K562 (cell line): ENCODE measurements at regions not wholly inside any gene's neighbourhood (a gene's known extent, or its start where the extent isn't known, plus 50 kb on each side); places are given as distances from the start of the nearest gene placed in this dataset.

Experiments
- ATAC-seq: fragments of 200-7000 bp; cut with Tn5 transposase; 3 replicates; pipeline ENCODE4 v1.9.1; 2020; ENCODE audit warnings: moderate library complexity
- BruUV-seq: library from RNA; stranded (reverse); fragments of 400-500 nt; replicated peaks from 2 replicates; lab custom pipeline; 2021; lab: Mats Ljungman, UMichigan
- CTCF ChIA-PET: fragments of 300-600 bp; formaldehyde crosslinking; extraction: SDS; loops from one replicate; lab custom pipeline; 2021; ENCODE audit warnings: low intra/inter-chr PET ratio; lab: Yijun Ruan, JAX
- POLR2A ChIA-PET: fragments of 300-600, 350-650 bp; sonication (Branson Sonifier 250); formaldehyde crosslinking; extraction: SDS; loops from one replicate; lab custom pipeline; 2021; ENCODE audit warnings: antibody characterized with exemption, inconsistent platforms; lab: Yijun Ruan, JAX
- DNase-seq, 4 experiments: peaks; one replicate each; pipeline versions ENCODE4 v3.0.0 to v3.0.0-alpha.2; 2011 to 2018; ENCODE audit warnings: low spot score in 3 of 4, mixed read lengths in 3 of 4; ENCODE audit errors: extremely low read depth in 1 of 4
- FAIRE-seq: peaks from 2 replicates; lab custom pipeline; 2011; peaks lifted over from hg19 to GRCh38; lab: Jason Lieb, UNC
- H2AFZ ChIP-seq: 2 replicates; pipeline ENCODE4 v1.6.0; 2011; ENCODE audit warnings: low read depth, low read length, control low read depth, inconsistent platforms
- H3K27ac ChIP-seq: fragments of 200-600 bp; 3 replicates; pipeline ENCODE4 v1.8.0; 2011; ENCODE audit warnings: low read depth, mild to moderate bottlenecking, control low read depth, inconsistent platforms, low read length, moderate library complexity, mixed read lengths; ENCODE audit errors: extremely low read depth
- H3K27me3 ChIP-seq, 2 experiments: fragments of 300-600 bp in 1 of 2; 2 replicates in 1 of 2; 3 replicates in 1 of 2; pipeline versions ENCODE4 v1.6.0 to v1.8.0; 2011; ENCODE audit warnings: inconsistent platforms in 2 of 2, low read length in 2 of 2, mild to moderate bottlenecking in 1 of 2, mixed read lengths in 1 of 2, moderate library complexity in 1 of 2; ENCODE audit not compliant: control insufficient read depth in 2 of 2, insufficient read depth in 2 of 2
- H3K36me3 ChIP-seq: fragments of 300-600 bp; 3 replicates; pipeline ENCODE4 v1.8.0; 2011; ENCODE audit warnings: mild to moderate bottlenecking, low read length, inconsistent platforms; ENCODE audit not compliant: control insufficient read depth, insufficient read depth
- H3K4me1 ChIP-seq, 2 experiments: fragments of 200-600 bp in 1 of 2; replicated peaks in 1 of 2; 2 replicates in 1 of 2; 3 replicates in 1 of 2; pipeline versions ENCODE4 v1.5.1 to v1.8.0; 2011; ENCODE audit warnings: inconsistent platforms in 2 of 2, low read length in 2 of 2, mild to moderate bottlenecking in 1 of 2, mixed read lengths in 1 of 2, moderate library complexity in 1 of 2; ENCODE audit not compliant: control insufficient read depth in 2 of 2, insufficient read depth in 2 of 2
- H3K4me2 ChIP-seq: 2 replicates; pipeline ENCODE4 v1.6.1; 2011; ENCODE audit warnings: low read length, control low read depth, inconsistent platforms, mixed read lengths; ENCODE audit not compliant: insufficient read depth
- H3K4me3 ChIP-seq: fragments of 200-600 bp; sonication (generic), shearing (Covaris generic); 2 replicates; pipeline ENCODE4 v1.5.1; 2016; ENCODE audit warnings: control low read depth, inconsistent platforms
- H3K79me2 ChIP-seq: fragments of 200-600 bp; 3 replicates; pipeline ENCODE4 v1.8.0; 2011; ENCODE audit warnings: low read length, inconsistent platforms; ENCODE audit not compliant: control insufficient read depth, insufficient read depth
- H3K9ac ChIP-seq, 2 experiments: 2 replicates each; pipeline versions ENCODE4 v1.6.0 to v1.6.1; 2011; ENCODE audit warnings: low read depth in 2 of 2, low read length in 2 of 2, control low read depth in 1 of 2, inconsistent platforms in 1 of 2, mild to moderate bottlenecking in 1 of 2, mixed read lengths in 1 of 2; ENCODE audit not compliant: insufficient read depth in 1 of 2
- H3K9me1 ChIP-seq: one replicate; pipeline ENCODE4 v1.6.0; 2011; ENCODE audit warnings: inconsistent platforms, mild to moderate bottlenecking, low read length, moderate library complexity; ENCODE audit not compliant: control insufficient read depth, insufficient read depth
- H3K9me3 ChIP-seq: replicated peaks from 2 replicates; pipeline ENCODE4 v1.5.1; 2011; ENCODE audit warnings: low read depth, low read length, inconsistent platforms; ENCODE audit not compliant: control insufficient read depth, insufficient read depth
- H4K20me1 ChIP-seq: replicated peaks from 2 replicates; pipeline ENCODE4 v1.6.1; 2011; ENCODE audit warnings: low read length, inconsistent platforms, mixed read lengths; ENCODE audit not compliant: control insufficient read depth, insufficient read depth
- CHCHD3 ChIP-seq: fragments of 250-450 bp; sonication (Bioruptor Pico); IDR thresholded peaks from 2 replicates; pipeline ENCODE4 v2.1.2; 2022; ENCODE audit warnings: mild to moderate bottlenecking
- CHD4 ChIP-seq: fragments of 200-600 bp; sonication (generic); IDR thresholded peaks from 3 replicates; pipeline ENCODE4 v1.6.1; 2012; ENCODE audit warnings: low read depth, mild to moderate bottlenecking, mixed read lengths, low read length, inconsistent platforms; ENCODE audit not compliant: insufficient read depth, insufficient replicate concordance, poor library complexity, severe bottlenecking
- CTBP1 ChIP-seq: fragments of 450-650 bp; IDR thresholded peaks from 2 replicates; pipeline ENCODE4 v1.6.1; 2016; ENCODE audit warnings: borderline replicate concordance
- HDAC1 ChIP-seq, 2 experiments: fragments of 450-650 bp; IDR thresholded peaks; 2 replicates each; pipeline ENCODE4 v1.6.1; 2016 to 2017; ENCODE audit warnings: inconsistent platforms in 1 of 2, mild to moderate bottlenecking in 1 of 2, moderate library complexity in 1 of 2
- HDGF ChIP-seq: fragments of 450-650 bp; IDR thresholded peaks from 2 replicates; pipeline ENCODE4 v1.6.1; 2016
- HSF4 ChIP-seq: fragments of 250-450 bp; sonication (Bioruptor Pico); IDR thresholded peaks from 2 replicates; pipeline ENCODE4 v2.1.2; 2022; ENCODE audit warnings: mild to moderate bottlenecking, moderate library complexity, borderline replicate concordance
- MIER1 ChIP-seq: fragments of 450-650 bp; IDR thresholded peaks from 2 replicates; pipeline ENCODE4 v1.6.1; 2016; ENCODE audit warnings: antibody characterized with exemption, mild to moderate bottlenecking, low read depth
- NFXL1 ChIP-seq: fragments of 450-650 bp; formaldehyde crosslinking; IDR thresholded peaks from 2 replicates; pipeline ENCODE4 v1.4.0; 2021; ENCODE audit warnings: mild to moderate bottlenecking
- PML ChIP-seq: IDR thresholded peaks from 2 replicates; pipeline ENCODE4 v1.6.1; 2012; ENCODE audit warnings: low read length, inconsistent platforms
- SMARCA5 ChIP-seq: fragments of 450-650 bp; IDR thresholded peaks from 2 replicates; pipeline ENCODE4 v1.6.1; 2016
- SRSF3 ChIP-seq: fragments of 200-400 bp; formaldehyde crosslinking; IDR thresholded peaks from 2 replicates; pipeline ENCODE4 v1.6.1; 2016; ENCODE audit warnings: mild to moderate bottlenecking, low read length, moderate library complexity; ENCODE audit not compliant: insufficient read depth
- UBTF ChIP-seq, 2 experiments: IDR thresholded peaks; 2 replicates each; pipeline ENCODE4 v1.6.1; 2012; ENCODE audit warnings: improper control_type of control experiment in 2 of 2, low read depth in 2 of 2, low read length in 2 of 2, borderline replicate concordance in 1 of 2
- ZKSCAN3 ChIP-seq: fragments of 250-450 bp; sonication (Bioruptor Pico); IDR thresholded peaks from 2 replicates; pipeline ENCODE4 v1.4.0; 2020
- ZNF511 ChIP-seq: sonication (generic); formaldehyde crosslinking; IDR thresholded peaks from 2 replicates; pipeline ENCODE4 v1.8.0; 2022; ENCODE audit warnings: mild to moderate bottlenecking, missing genetic modification reagents
- WGBS: fragments of 100-300 bp; shearing (Covaris generic); methylation state at CpG from one replicate; pipeline ENCODE4 v1.1.6; 2016; ENCODE audit warnings: low coverage, mixed read lengths; ENCODE audit not compliant: insufficient coverage; ENCODE audit errors: missing lambda C conversion rate; 5-methylcytosine and 5-hydroxymethylcytosine counted together
- in situ Hi-C: fragments of 300-500 bp; cut with MboI; formaldehyde crosslinking; loops from 4 replicates; pipeline ENCODE4 v1.15.0; 2018; ENCODE audit warnings: inconsistent platforms, mixed read lengths
- intact Hi-C: fragments of 100-400 bp; cut with micrococcal nuclease; formaldehyde crosslinking; loops from 2 replicates; pipeline ENCODE4 v1.14.2; 2022

GRCh38 chr13:55229906-55230569 lies 1910.7 kb upstream of the PRR20A start:
- DNase-seq (no peak), FAIRE-seq (no peak), ATAC-seq (no peak)
- ChIA-PET CTCF (no interaction called here), POLR2A (no interaction called here)
- no peaks in the 10 kb centered on the region for H3K9me3 ChIP-seq
- no peaks in the 10 kb centered on the region for H3K79me2 ChIP-seq
- no peak overlapping the region for H3K4me2 ChIP-seq
- no peaks in the 10 kb centered on the region for H4K20me1 ChIP-seq
- in situ Hi-C loops (no loop called here), intact Hi-C loops (no loop called here)
- no peaks in the 10 kb centered on the region for H3K27me3 ChIP-seq
- H3K9me1 ChIP-seq, result no peaks in the 10 kb centered on the region
- no peaks in the 10 kb centered on the region for H3K4me1 ChIP-seq
- BruUV-seq, result no TSS peak
- 0% methylated on average over 4 of the region's 4 CpGs for WGBS
- H2AFZ ChIP-seq, result no peak overlapping the region
- H3K4me3 ChIP-seq, result no peak overlapping the region
- TF ChIP-seq SMARCA5 (no peak), CHCHD3 (CRISPR knock-in tag) (no peak), MIER1 (no peak), ZNF511 (CRISPR knock-in tag) (no peak), SRSF3 (no peak), PML (no peak), CHD4 (no peak), HDGF (no peak), NFXL1 (no peak), HSF4 (no peak), UBTF (IDR thresholded peaks at IDR 0.05; ENCODE audit: borderline replicate concordance in 1 of 2, low read depth in 2 of 2, low read length in 2 of 2) (no peak), HDAC1 (IDR thresholded peaks at IDR 0.05) (no peak), CTBP1 (no peak), ZKSCAN3 (CRISPR knock-in tag) (no peak)
- H3K9ac ChIP-seq, result no peak overlapping the region
- no peak overlapping the region for H3K27ac ChIP-seq
- no peaks in the 10 kb centered on the region for H3K36me3 ChIP-seq
